ENCODE measurements at regions not wholly inside any gene's neighbourhood (a gene's known extent, or its start where the extent isn't known, plus 50 kb on each side); places are given as distances from the start of the nearest gene placed in this dataset.

- Histone ChIP-seq H4K20me1 (ENCODE audit: insufficient read depth) (no peaks in the 10 kb centered on the region), H3K4me1 (ENCODE audit: low read depth, poor library complexity, severe bottlenecking) (no peaks in the 10 kb centered on the region), H2AFZ (ENCODE audit: low read depth) (no peak overlapping the region), H3K36me3 (ENCODE audit: insufficient read depth) (no peaks in the 10 kb centered on the region), H3K4me2 (no peak overlapping the region), H3K27me3 (ENCODE audit: insufficient read depth, low read depth) (no peaks in the 10 kb centered on the region), H3K9ac (no peak overlapping the region), H3K4me3 (IDR thresholded peaks at IDR 0.05; ENCODE audit: insufficient read depth, low read depth, low read length) (no peak overlapping the region), H3K27ac (no peak overlapping the region), H3K79me2 (ENCODE audit: insufficient read depth, low read depth) (no peaks in the 10 kb centered on the region)
- TF ChIP-seq CTCF (conservative IDR thresholded peaks at IDR 0.05; ENCODE audit: low read depth, low read length), result no peak
Observed at GRCh38 chr13:80688593-80688992, 347.7 kb upstream of the SPRY2 start.

DNA sequence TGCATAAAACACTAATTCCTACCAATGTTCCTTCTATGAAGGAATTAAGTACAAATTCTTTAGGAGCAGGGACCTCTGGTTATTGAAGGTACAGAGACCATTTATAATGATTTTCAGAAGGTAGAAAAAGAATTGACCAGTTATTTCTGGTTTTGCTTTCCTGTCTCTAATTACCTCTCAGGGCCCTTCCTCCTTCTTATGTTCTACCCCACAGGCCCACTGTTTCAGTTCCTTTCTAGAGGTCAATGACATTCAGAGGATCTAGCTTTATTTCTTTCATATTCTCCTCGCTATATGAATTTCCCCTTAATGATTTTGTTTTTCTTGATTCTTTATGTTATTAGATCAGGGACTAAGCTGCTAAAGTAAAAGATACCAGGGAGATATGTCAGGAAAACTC is 345.0 kb upstream of the SPRY2 start:
- no peak overlapping the region for H3K4me3 ChIP-seq (IDR thresholded peaks at IDR 0.05; ENCODE audit: insufficient read depth, low read depth, low read length)
- no peak overlapping the region for H3K4me2 ChIP-seq
- H3K4me1 ChIP-seq (ENCODE audit: low read depth, poor library complexity, severe bottlenecking), result no peaks in the 10 kb centered on the region
- H3K9ac ChIP-seq, result no peak overlapping the region
- no peak overlapping the region for H2AFZ ChIP-seq (ENCODE audit: low read depth)
- H3K27me3 ChIP-seq (ENCODE audit: insufficient read depth, low read depth), result no peaks in the 10 kb centered on the region
- H3K36me3 ChIP-seq (ENCODE audit: insufficient read depth), result no peaks in the 10 kb centered on the region
- no peak overlapping the region for H3K27ac ChIP-seq
- TF ChIP-seq CTCF (conservative IDR thresholded peaks at IDR 0.05; ENCODE audit: low read depth, low read length), result no peak
- H4K20me1 ChIP-seq (ENCODE audit: insufficient read depth), result no peaks in the 10 kb centered on the region
- H3K79me2 ChIP-seq (ENCODE audit: insufficient read depth, low read depth), result no peaks in the 10 kb centered on the region

DNA sequence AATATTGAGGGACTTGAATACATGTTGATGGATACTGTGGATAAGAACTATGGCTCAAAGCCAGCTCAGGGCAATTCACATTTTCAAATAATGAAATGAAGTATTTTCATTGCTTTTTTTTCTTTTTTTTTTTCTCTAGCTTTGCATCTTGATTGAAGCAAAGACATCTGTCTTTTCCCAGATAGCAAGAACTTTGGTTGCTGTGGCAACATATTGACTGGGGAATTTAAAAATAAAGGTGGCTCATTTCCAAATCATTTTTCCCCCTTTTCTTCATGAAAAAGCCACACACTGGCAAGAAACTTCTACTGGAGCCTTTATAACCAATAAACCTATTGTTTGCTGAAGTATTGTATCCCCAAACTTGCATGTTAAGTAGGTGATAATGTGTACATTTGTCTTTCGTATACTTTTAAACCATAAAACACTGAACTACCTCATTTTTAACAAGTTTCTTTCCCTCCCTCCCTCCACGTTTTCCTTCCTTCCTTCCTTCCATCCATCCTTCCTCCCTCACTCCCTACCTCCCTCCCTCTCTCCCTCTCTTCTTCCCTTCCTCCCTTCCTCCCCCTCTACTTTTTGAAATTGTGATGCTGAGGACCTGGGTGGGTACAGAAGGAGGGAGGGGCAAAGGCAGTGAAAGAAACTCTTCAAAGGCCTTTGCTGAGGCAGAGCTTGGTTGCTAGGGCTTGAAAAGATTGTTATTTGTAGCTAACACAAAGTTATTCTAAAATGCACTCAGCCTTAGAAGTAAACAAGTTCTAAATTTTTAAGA is 343.5 kb upstream of the SPRY2 start:
- no peaks in the 10 kb centered on the region for H3K4me1 ChIP-seq (ENCODE audit: low read depth, poor library complexity, severe bottlenecking)
- H2AFZ ChIP-seq (ENCODE audit: low read depth), result no peak overlapping the region
- H3K79me2 ChIP-seq (ENCODE audit: insufficient read depth, low read depth), result no peaks in the 10 kb centered on the region
- no peak overlapping the region for H3K4me2 ChIP-seq
- TF ChIP-seq CTCF (conservative IDR thresholded peaks at IDR 0.05; ENCODE audit: low read depth, low read length), result no peak
- no peak overlapping the region for H3K9ac ChIP-seq
- no peaks in the 10 kb centered on the region for H3K36me3 ChIP-seq (ENCODE audit: insufficient read depth)
- no peak overlapping the region for H3K4me3 ChIP-seq (IDR thresholded peaks at IDR 0.05; ENCODE audit: insufficient read depth, low read depth, low read length)
- H3K27me3 ChIP-seq (ENCODE audit: insufficient read depth, low read depth), result no peaks in the 10 kb centered on the region
- no peaks in the 10 kb centered on the region for H4K20me1 ChIP-seq (ENCODE audit: insufficient read depth)
- no peak overlapping the region for H3K27ac ChIP-seq

DNA sequence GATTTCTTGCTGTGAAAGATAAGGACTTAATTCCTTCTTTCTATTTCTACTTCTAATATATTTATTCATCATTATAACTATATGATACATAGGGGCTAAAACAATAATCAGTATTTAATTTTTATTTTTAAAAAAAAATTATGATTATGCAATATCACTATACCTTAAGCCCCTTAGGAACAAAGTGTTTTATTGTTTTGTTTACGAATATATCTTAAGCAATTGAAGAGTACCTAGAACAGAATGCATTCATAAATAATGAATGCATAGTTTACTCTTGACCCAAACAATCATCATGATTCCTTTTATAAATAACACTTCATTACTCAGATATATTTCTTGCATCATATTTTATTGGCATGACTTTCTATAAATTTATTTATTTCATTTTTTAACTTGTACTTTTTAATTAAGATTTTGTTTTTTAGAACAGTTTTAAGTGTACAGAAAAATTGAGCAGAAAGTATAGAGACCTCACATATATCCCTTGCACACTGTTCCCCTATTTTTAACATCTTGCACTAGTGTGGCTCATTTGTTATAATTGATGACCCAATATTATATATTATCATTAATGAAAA is 339.9 kb upstream of the SPRY2 start:
- no peaks in the 10 kb centered on the region for H3K27me3 ChIP-seq (ENCODE audit: insufficient read depth, low read depth)
- H3K79me2 ChIP-seq (ENCODE audit: insufficient read depth, low read depth), result no peaks in the 10 kb centered on the region
- no peaks in the 10 kb centered on the region for H4K20me1 ChIP-seq (ENCODE audit: insufficient read depth)
- no peak overlapping the region for H2AFZ ChIP-seq (ENCODE audit: low read depth)
- H3K27ac ChIP-seq, result no peak overlapping the region
- no peaks in the 10 kb centered on the region for H3K4me1 ChIP-seq (ENCODE audit: low read depth, poor library complexity, severe bottlenecking)
- no peak overlapping the region for H3K9ac ChIP-seq
- TF ChIP-seq CTCF (conservative IDR thresholded peaks at IDR 0.05; ENCODE audit: low read depth, low read length), result no peak
- H3K4me3 ChIP-seq (IDR thresholded peaks at IDR 0.05; ENCODE audit: insufficient read depth, low read depth, low read length), result no peak overlapping the region
- H3K4me2 ChIP-seq, result no peak overlapping the region
- H3K36me3 ChIP-seq (ENCODE audit: insufficient read depth), result no peaks in the 10 kb centered on the region

All from KMS-11 (cell line).